ENCODE measurements at regions not wholly inside any gene's neighbourhood (a gene's known extent, or its start where the extent isn't known, plus 50 kb on each side); places are given as distances from the start of the nearest gene placed in this dataset.

DNA sequence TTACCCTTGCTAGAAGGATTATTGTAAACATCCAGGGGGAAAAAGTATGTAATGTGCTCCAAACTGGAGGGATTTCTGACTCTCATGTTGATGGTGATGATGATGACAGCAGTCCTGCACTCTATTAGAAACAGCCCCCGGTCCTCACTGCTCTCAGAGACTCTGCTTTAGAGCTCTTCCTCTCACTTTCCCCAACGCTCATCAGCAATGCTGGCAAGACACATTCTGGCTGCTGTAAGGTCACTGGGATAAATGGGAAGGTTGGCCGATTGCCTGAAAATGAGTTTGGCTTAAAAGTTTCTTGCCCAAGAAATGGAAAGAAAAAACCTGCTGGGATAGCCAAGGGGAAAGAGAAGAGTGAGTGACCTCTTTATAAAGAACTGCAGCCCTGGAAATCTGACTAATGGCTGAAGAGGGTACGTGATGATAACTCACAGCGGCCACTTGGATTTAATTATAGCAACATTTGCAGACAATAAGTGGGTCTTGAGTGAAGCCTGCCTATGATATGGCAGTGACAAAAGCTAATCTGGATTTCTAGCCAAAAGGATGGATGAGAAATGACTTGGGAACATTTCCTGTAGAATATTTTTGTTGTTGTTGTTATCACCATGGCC lies 235.8 kb downstream of the TMEM38B start:
- TF ChIP-seq, protein P1, sequence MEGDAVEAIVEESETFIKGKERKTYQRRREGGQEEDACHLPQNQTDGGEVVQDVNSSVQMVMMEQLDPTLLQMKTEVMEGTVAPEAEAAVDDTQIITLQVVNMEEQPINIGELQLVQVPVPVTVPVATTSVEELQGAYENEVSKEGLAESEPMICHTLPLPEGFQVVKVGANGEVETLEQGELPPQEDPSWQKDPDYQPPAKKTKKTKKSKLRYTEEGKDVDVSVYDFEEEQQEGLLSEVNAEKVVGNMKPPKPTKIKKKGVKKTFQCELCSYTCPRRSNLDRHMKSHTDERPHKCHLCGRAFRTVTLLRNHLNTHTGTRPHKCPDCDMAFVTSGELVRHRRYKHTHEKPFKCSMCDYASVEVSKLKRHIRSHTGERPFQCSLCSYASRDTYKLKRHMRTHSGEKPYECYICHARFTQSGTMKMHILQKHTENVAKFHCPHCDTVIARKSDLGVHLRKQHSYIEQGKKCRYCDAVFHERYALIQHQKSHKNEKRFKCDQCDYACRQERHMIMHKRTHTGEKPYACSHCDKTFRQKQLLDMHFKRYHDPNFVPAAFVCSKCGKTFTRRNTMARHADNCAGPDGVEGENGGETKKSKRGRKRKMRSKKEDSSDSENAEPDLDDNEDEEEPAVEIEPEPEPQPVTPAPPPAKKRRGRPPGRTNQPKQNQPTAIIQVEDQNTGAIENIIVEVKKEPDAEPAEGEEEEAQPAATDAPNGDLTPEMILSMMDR (IDR thresholded peaks at IDR 0.05; ENCODE audit: control insufficient read depth, insufficient read depth, low read depth, low read length, missing control alignments): no peak
- DNase-seq (ENCODE audit: low read depth): no peak
- H3K4me3 ChIP-seq (ENCODE audit: control insufficient read depth, low read depth, low read length): no peak overlapping the region

GRCh38 chr9:105932276-105932675 lies 237.9 kb downstream of the TMEM38B start:
- TF ChIP-seq, protein P1 (IDR thresholded peaks at IDR 0.05; ENCODE audit: control insufficient read depth, insufficient read depth, low read depth, low read length, missing control alignments): no peak
- DNase-seq (ENCODE audit: low read depth): no peak
- no peak overlapping the region for H3K4me3 ChIP-seq (ENCODE audit: control insufficient read depth, low read depth, low read length)

GRCh38 chr9:105950448-105950847 lies 256.1 kb downstream of the TMEM38B start:
- no peak overlapping the region for H3K4me3 ChIP-seq (ENCODE audit: control insufficient read depth, low read depth, low read length)
- no peak for DNase-seq (ENCODE audit: low read depth)

DNA sequence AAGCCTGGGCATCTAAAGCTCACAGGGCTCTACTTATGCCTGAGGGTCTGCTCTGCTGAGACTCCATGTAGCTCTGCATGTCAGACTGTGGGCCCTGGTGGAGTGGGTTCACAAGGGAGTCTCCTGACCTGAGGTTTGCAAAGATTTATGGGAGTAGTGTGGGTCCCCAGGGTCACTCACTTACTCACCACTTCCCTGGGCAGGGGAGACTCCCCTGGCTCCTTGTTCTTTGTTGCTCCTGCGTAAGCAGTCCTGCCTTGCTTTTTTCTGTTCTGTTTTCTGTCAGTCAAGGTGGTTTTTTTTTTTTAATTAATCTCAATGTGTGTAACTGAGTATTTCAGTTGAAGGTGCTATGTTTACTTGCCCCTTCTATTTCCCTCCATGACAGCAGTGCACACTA lies 256.6 kb downstream of the TMEM38B start:
- H3K4me3 ChIP-seq (ENCODE audit: control insufficient read depth, low read depth, low read length): no peak overlapping the region
- no peak for DNase-seq (ENCODE audit: low read depth)
- TF ChIP-seq, protein P1 (IDR thresholded peaks at IDR 0.05; ENCODE audit: control insufficient read depth, insufficient read depth, low read depth, low read length, missing control alignments): no peak

More at GRCh38 chr9:105950448-105950847, 256.1 kb downstream of the TMEM38B start:
- TF ChIP-seq, protein P1 (IDR thresholded peaks at IDR 0.05; ENCODE audit: control insufficient read depth, insufficient read depth, low read depth, low read length, missing control alignments): no peak

GRCh38 chr9:105954517-105954916 lies 260.2 kb downstream of the TMEM38B start:
- H3K4me3 ChIP-seq (ENCODE audit: control insufficient read depth, low read depth, low read length): no peak overlapping the region
- no peak for DNase-seq (ENCODE audit: low read depth)
- TF ChIP-seq, protein P1 (IDR thresholded peaks at IDR 0.05; ENCODE audit: control insufficient read depth, insufficient read depth, low read depth, low read length, missing control alignments): no peak

DNA sequence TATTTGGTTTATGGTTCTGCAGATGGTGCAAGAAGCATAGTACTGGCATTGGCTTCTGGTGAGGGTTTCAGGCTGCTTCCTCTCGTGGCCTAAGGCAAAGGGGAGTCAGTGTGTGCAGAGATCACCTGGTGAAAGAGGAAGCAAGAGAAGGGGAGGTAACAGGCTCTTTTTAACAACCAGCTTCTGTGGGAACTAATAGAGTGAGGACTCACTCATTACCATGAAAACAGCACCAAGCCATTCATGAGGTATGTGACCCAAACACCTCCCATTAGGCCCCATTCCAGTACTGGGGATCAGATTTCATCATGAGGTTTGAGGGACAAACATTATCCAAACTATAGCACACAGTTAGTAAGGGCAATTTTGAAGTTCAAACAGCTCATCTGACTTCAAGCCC lies 263.5 kb downstream of the TMEM38B start:
- DNase-seq (ENCODE audit: low read depth): no peak
- no peak overlapping the region for H3K4me3 ChIP-seq (ENCODE audit: control insufficient read depth, low read depth, low read length)
- TF ChIP-seq, protein P1 (IDR thresholded peaks at IDR 0.05; ENCODE audit: control insufficient read depth, insufficient read depth, low read depth, low read length, missing control alignments): no peak
